IMR-90 (cell line): ENCODE measurements at regions not wholly inside any gene's neighbourhood (a gene's known extent, or its start where the extent isn't known, plus 50 kb on each side); places are given as distances from the start of the nearest gene placed in this dataset.

Experiments used
- ATAC-seq: fragments of 200-7000 bp; cut with Tn5 transposase; 2 replicates; pipeline ENCODE4 v1.9.1; 2020; ENCODE audit warnings: low read depth, mild to moderate bottlenecking, moderate library complexity
- BruUV-seq: library from RNA; stranded (reverse); fragments of 400-500 nt; replicated peaks from 2 replicates; lab custom pipeline; 2021; lab: Mats Ljungman, UMichigan
- CTCF ChIA-PET: fragments of 300-600 bp; formaldehyde crosslinking; extraction: SDS; loops from one replicate; lab custom pipeline; 2021; ENCODE audit warnings: antibody characterized with exemption; lab: Yijun Ruan, JAX
- POLR2A ChIA-PET: fragments of 300-600 bp; sonication (Branson Sonifier 250); formaldehyde crosslinking; loops from one replicate; lab custom pipeline; 2022; ENCODE audit warnings: antibody characterized with exemption; ENCODE audit not compliant: unreplicated experiment; lab: Charles Lee
- DNase-seq: peaks from one replicate; pipeline ENCODE4 v3.0.0; 2013
- H2AFZ ChIP-seq: replicated peaks from 2 replicates; pipeline ENCODE3; 2013; ENCODE audit warnings: low read length, mild to moderate bottlenecking; ENCODE audit not compliant: poor library complexity
- H2AK5ac ChIP-seq: 2 replicates; pipeline ENCODE4 v1.6.1; 2013; ENCODE audit warnings: low read depth, low read length, inconsistent platforms
- H2AK9ac ChIP-seq: replicated peaks from 2 replicates; pipeline ENCODE3; 2013; ENCODE audit warnings: mild to moderate bottlenecking, low read depth, low read length, moderate library complexity; ENCODE audit not compliant: poor library complexity
- H2BK120ac ChIP-seq: 2 replicates; pipeline ENCODE4 v1.6.1; 2013; ENCODE audit warnings: low read depth, low read length, inconsistent platforms
- H2BK15ac ChIP-seq: 3 replicates; pipeline ENCODE4 v1.6.1; 2013; ENCODE audit warnings: low read depth, low read length, inconsistent platforms
- H2BK20ac ChIP-seq: 2 replicates; pipeline ENCODE4 v1.6.1; 2013; ENCODE audit warnings: low read depth, mild to moderate bottlenecking, inconsistent platforms, low read length, moderate library complexity
- H2BK5ac ChIP-seq: 2 replicates; pipeline ENCODE4 v1.6.1; 2013; ENCODE audit warnings: mild to moderate bottlenecking, low read depth, low read length, inconsistent platforms; ENCODE audit not compliant: poor library complexity, severe bottlenecking
- H3K14ac ChIP-seq: replicated peaks from 2 replicates; pipeline ENCODE4 v1.6.1; 2013; ENCODE audit warnings: low read depth, low read length, inconsistent platforms
- H3K18ac ChIP-seq: 2 replicates; pipeline ENCODE4 v1.6.1; 2013; ENCODE audit warnings: low read depth, low read length, control low read depth
- H3K23ac ChIP-seq: 2 replicates; pipeline ENCODE4 v1.6.1; 2013; ENCODE audit warnings: low read depth, low read length, inconsistent platforms
- H3K27ac ChIP-seq: 2 replicates; pipeline ENCODE4 v1.5.1; 2013; ENCODE audit warnings: mild to moderate bottlenecking, control low read depth, low read length; ENCODE audit not compliant: insufficient read depth
- H3K27me3 ChIP-seq: 2 replicates; pipeline ENCODE4 v1.6.1; 2013; ENCODE audit warnings: low read length; ENCODE audit not compliant: control insufficient read depth, insufficient read depth
- H3K36me3 ChIP-seq: 2 replicates; pipeline ENCODE4 v1.6.1; 2013; ENCODE audit warnings: low read length, mixed read lengths; ENCODE audit not compliant: control insufficient read depth, insufficient read depth
- H3K4ac ChIP-seq: 2 replicates; pipeline ENCODE4 v1.6.1; 2013; ENCODE audit warnings: low read depth, low read length, inconsistent platforms
- H3K4me1 ChIP-seq: 2 replicates; pipeline ENCODE4 v1.6.1; 2013; ENCODE audit warnings: low read length, mixed read lengths; ENCODE audit not compliant: control insufficient read depth, insufficient read depth
- H3K4me2 ChIP-seq: 2 replicates; pipeline ENCODE4 v1.6.1; 2013; ENCODE audit warnings: low read depth, mild to moderate bottlenecking, control low read depth, low read length, moderate library complexity
- H3K4me3 ChIP-seq: 2 replicates; pipeline ENCODE4 v1.5.1; 2013; ENCODE audit warnings: low read depth, mild to moderate bottlenecking, control low read depth, low read length, moderate library complexity; ENCODE audit not compliant: insufficient read depth
- H3K56ac ChIP-seq: 2 replicates; pipeline ENCODE4 v1.6.1; 2013; ENCODE audit warnings: low read length, inconsistent platforms; ENCODE audit not compliant: insufficient read depth; ENCODE audit errors: extremely low read depth
- H3K79me1 ChIP-seq, 2 experiments: 2 replicates each; pipeline ENCODE4 v1.6.1; 2013; ENCODE audit warnings: low read length in 2 of 2, inconsistent platforms in 1 of 2, low read depth in 1 of 2
- H3K9ac ChIP-seq: 2 replicates; pipeline ENCODE4 v1.6.1; 2013; ENCODE audit warnings: low read depth, low read length, control low read depth
- H3K9me1 ChIP-seq: 2 replicates; pipeline ENCODE4 v1.6.1; 2013; ENCODE audit warnings: low read length, inconsistent platforms; ENCODE audit not compliant: insufficient read depth
- H3K9me3 ChIP-seq: 2 replicates; pipeline ENCODE4 v1.6.1; 2013; ENCODE audit warnings: low read length; ENCODE audit not compliant: control insufficient read depth, insufficient read depth
- H4K20me1 ChIP-seq: 2 replicates; pipeline ENCODE4 v1.6.1; 2013; ENCODE audit warnings: low read length, inconsistent platforms; ENCODE audit not compliant: insufficient read depth
- H4K5ac ChIP-seq: 2 replicates; pipeline ENCODE4 v1.6.1; 2013; ENCODE audit warnings: mild to moderate bottlenecking, low read depth, low read length, control low read depth
- H4K8ac ChIP-seq, 2 experiments: 2 replicates each; pipeline ENCODE4 v1.6.1; 2013; ENCODE audit warnings: low read depth in 2 of 2, low read length in 2 of 2, control low read depth in 1 of 2, inconsistent platforms in 1 of 2
- H4K91ac ChIP-seq: 2 replicates; pipeline ENCODE4 v1.6.1; 2013; ENCODE audit warnings: low read depth, low read length, inconsistent platforms; ENCODE audit not compliant: insufficient read depth
- BHLHE40 ChIP-seq: fragments of 150-350 bp; IDR thresholded peaks from 2 replicates; pipeline ENCODE4 v1.6.1; 2016; ENCODE audit warnings: mild to moderate bottlenecking, low read depth, low read length
- CEBPB ChIP-seq: IDR thresholded peaks from 2 replicates; pipeline ENCODE4 v1.6.1; 2012; ENCODE audit warnings: low read depth, low read length, improper control_type of control experiment
- CHD1 ChIP-seq: IDR thresholded peaks from 2 replicates; pipeline ENCODE4 v1.6.1; 2012; ENCODE audit warnings: low read depth, low read length, improper control_type of control experiment
- CTCF ChIP-seq: conservative IDR thresholded peaks from 2 replicates; pipeline ENCODE4 v1.5.1; 2012; ENCODE audit warnings: mild to moderate bottlenecking, low read depth, low read length, improper control_type of control experiment
- ELK1 ChIP-seq: fragments of 150-350 bp; IDR thresholded peaks from 2 replicates; pipeline ENCODE4 v1.6.1; 2016; ENCODE audit warnings: low read depth, mild to moderate bottlenecking, low read length, moderate library complexity, borderline replicate concordance
- FOS ChIP-seq: fragments of 150-350 bp; IDR thresholded peaks from 2 replicates; pipeline ENCODE4 v1.6.1; 2016; ENCODE audit warnings: low read depth, low read length
- MAFK ChIP-seq: IDR thresholded peaks from 2 replicates; pipeline ENCODE4 v1.6.1; 2012; ENCODE audit warnings: low read depth, low read length, improper control_type of control experiment
- MAZ ChIP-seq: IDR thresholded peaks from 2 replicates; pipeline ENCODE4 v1.6.1; 2012; ENCODE audit warnings: low read depth, mild to moderate bottlenecking, low read length, improper control_type of control experiment, moderate library complexity, borderline replicate concordance
- NFE2L2 ChIP-seq: fragments of 150-350 bp; IDR thresholded peaks from 2 replicates; pipeline ENCODE4 v1.6.1; 2016; ENCODE audit warnings: low read depth, mild to moderate bottlenecking, low read length
- POLR2A ChIP-seq: IDR thresholded peaks from 2 replicates; pipeline ENCODE4 v1.6.1; 2012; ENCODE audit warnings: mild to moderate bottlenecking, low read depth, low read length
- RCOR1 ChIP-seq: IDR thresholded peaks from 2 replicates; pipeline ENCODE4 v1.6.1; 2012; ENCODE audit warnings: mild to moderate bottlenecking, low read length, improper control_type of control experiment; ENCODE audit not compliant: insufficient replicate concordance
- SMC3 ChIP-seq: fragments of 150-350 bp; IDR thresholded peaks from 2 replicates; pipeline ENCODE4 v1.6.1; 2016; ENCODE audit warnings: low read depth, mild to moderate bottlenecking, antibody characterized with exemption, low read length, moderate library complexity
- USF2 ChIP-seq: fragments of 150-350 bp; IDR thresholded peaks from 2 replicates; pipeline ENCODE4 v1.6.1; 2017; ENCODE audit warnings: mild to moderate bottlenecking, antibody characterized with exemption, low read length, low read depth
- WGBS, 2 experiments: methylation state at CpG; one replicate each; pipeline versions ENCODE4 v1.1.5 to v1.1.7; 2013; ENCODE audit warnings: missing lambda C conversion rate in 2 of 2; ENCODE audit not compliant: insufficient read length in 1 of 2; ENCODE audit errors: extremely low coverage in 2 of 2; 5-methylcytosine and 5-hydroxymethylcytosine counted together
- dilution Hi-C: fragments of 300-500 bp; cut with HindIII; formaldehyde crosslinking; loops from one replicate; pipeline ENCODE4 v1.14.3; 2018; ENCODE audit warnings: low sequenced_read_pairs; ENCODE audit not compliant: unreplicated experiment
- in situ Hi-C: fragments of 300-500 bp; cut with MboI; formaldehyde crosslinking; loops from 3 replicates; pipeline ENCODE4 v1.14.3; 2019; ENCODE audit warnings: low sequenced_read_pairs, inconsistent platforms, mixed read lengths
- intact Hi-C: fragments of 100-400 bp; cut with micrococcal nuclease; formaldehyde crosslinking; loops from 2 replicates; pipeline ENCODE4 v1.10.0; 2022

GRCh38 chr15:72908713-72909112 lies 125.2 kb upstream of the ADPGK start:
- DNase-seq (no peak), ATAC-seq (no peak)
- Histone ChIP-seq H2BK5ac (no peak overlapping the region), H3K18ac (no peak overlapping the region), H4K8ac (no peak overlapping the region), H3K36me3 (no peaks in the 10 kb centered on the region), H2AK9ac (no peak overlapping the region), H4K91ac (no peak overlapping the region), H3K9me1 (no peaks in the 10 kb centered on the region), H3K4me2 (no peak overlapping the region), H4K5ac (no peak overlapping the region), H3K23ac (no peak overlapping the region), H2BK15ac (no peak overlapping the region), H4K20me1 (no peaks in the 10 kb centered on the region), H3K27me3 (peaks cover 3% of the 10 kb centered on the region), H3K4me3 (no peak overlapping the region), H3K79me1 (no peaks in the 10 kb centered on the region), H3K4me1 (no peaks in the 10 kb centered on the region), H3K4ac (no peak overlapping the region), H2AFZ (no peak overlapping the region), H3K27ac (no peak overlapping the region), H3K9ac (no peak overlapping the region), H2AK5ac (no peak overlapping the region), H3K9me3 (no peaks in the 10 kb centered on the region), H2BK20ac (no peak overlapping the region), H3K14ac (no peak overlapping the region), H3K56ac (no peak overlapping the region), H2BK120ac (no peak overlapping the region)
- in situ Hi-C loops: no loop called here
- TF ChIP-seq MAFK: no peak
- no peak for TF ChIP-seq MAZ
- TF ChIP-seq RCOR1: no peak
- no peak for TF ChIP-seq CEBPB
- no peak for TF ChIP-seq FOS
- no peak for TF ChIP-seq BHLHE40
- TF ChIP-seq USF2: no peak
- no peak for TF ChIP-seq SMC3
- TF ChIP-seq CTCF: no peak
- TF ChIP-seq ELK1: no peak
- no peak for TF ChIP-seq NFE2L2
- no peak for TF ChIP-seq CHD1
- no peak for TF ChIP-seq POLR2A
- ChIA-PET POLR2A (no interaction called here), CTCF (no interaction called here)
- intact Hi-C loops: loop anchor here (10.0 kb wide), 1 partner anchor 166 kb away; no protein-coding TSS in a partner anchor
- dilution Hi-C loops: no loop called here
- 83% methylated on average over 2 of the region's 4 CpGs; no CpG with 5 or more reads in 1 of the 2 experiments for WGBS, 2 experiments
- BruUV-seq: no TSS peak
